NCI-H2029 (cell line): ENCODE measurements at regions not wholly inside any gene's neighbourhood (a gene's known extent, or its start where the extent isn't known, plus 50 kb on each side); places are given as distances from the start of the nearest gene placed in this dataset.

Experiments used
- DNase-seq: peaks from one replicate; lab custom pipeline; 2025; lab: John Stamatoyannopoulos, UW

DNA sequence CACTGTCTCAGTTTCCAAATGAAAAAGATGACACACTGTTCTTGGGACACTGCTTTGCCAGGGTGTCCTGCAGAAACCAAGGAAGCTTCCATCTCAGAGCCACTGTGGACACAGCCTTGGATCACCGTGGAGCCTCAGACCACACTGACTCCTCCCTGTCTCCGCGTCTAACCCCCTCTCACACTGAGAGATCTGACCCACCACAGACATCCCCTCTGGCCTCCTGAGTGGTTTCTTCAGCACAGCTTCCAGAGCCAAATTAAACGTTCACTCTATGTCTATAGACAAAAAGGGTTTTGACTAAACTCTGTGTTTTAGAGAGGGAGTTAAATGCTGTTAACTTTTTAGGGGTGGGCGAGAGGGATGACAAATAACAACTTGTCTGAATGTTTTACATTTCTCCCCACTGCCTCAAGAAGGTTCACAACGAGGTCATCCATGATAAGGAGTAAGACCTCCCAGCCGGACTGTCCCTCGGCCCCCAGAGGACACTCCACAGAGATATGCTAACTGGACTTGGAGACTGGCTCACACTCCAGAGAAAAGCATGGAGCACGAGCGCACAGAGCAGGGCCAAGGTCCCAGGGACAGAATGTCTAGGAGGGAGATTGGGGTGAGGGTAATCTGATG is 113.4 kb upstream of the PKDCC start:
- DNase-seq = no peak

DNA sequence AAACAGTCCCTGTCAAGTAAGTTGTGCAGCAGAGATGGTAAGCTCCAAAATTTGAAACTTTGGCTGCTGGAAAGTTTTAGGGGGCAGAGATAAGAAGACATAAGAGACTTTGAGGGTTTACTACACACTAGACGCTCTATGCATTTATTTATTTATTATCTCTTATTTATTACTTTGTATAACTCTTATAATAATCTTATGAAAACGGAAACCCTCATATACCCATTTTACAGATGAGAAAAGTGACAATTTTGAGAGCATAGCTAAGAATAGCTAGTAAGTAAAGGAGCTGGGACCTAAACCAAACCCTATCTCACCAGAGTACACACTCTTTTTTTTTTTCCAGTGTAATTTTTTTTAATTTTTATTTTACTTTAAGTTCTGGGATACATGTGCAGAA is 112.8 kb upstream of the PKDCC start:
- DNase-seq = no peak

DNA sequence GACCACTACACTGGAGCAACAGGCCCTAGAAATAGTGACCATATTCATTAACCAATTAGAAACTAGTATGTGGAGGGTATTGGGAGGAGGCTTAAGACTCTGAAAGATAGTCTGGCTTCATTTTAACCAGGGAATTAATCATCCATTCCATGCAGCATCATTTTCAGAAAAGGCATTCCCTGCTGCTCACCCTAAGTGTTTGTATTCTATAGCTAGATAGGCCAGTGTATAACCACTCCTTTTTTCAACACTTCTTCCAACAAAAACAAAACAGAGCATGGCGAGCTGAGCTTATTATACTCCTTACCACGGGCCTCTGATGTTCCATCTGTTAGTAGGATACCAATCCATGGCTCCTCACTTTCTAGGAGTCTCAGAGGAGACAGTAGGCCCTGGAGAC is 112.0 kb upstream of the PKDCC start:
- no peak for DNase-seq

DNA sequence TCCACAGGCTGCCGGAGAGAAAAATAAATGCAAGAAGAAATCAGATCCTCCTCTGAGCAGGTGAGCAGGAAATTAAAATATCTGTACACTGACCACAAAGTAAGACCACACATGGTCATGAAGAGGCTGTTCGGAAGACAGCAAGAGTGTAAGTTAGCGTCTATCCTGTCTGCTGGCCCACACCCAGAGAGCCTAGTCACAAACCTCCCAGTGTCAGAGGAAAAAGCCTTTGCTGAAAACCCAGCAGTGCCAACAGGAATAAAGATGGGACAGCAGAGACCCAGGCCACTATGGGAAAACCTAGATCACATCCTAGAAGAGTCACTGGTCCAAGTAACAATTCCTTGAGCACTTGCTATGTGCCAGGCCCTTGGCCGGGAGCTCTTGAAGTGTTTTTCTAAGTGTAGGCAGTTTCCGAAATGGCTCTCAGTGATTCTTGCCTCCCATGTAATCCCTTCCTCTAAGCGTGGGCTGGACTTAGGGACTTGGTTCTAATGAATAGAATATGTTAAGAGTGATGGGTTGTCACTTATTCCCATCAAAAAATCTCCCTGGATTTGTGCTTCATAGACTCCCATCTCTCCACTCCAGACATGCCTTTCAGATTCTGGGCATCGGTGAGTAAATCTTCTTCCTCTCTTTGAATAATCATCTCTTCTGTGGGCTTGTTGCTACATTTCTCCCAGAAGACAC is 110.9 kb upstream of the PKDCC start:
- DNase-seq = no peak

DNA sequence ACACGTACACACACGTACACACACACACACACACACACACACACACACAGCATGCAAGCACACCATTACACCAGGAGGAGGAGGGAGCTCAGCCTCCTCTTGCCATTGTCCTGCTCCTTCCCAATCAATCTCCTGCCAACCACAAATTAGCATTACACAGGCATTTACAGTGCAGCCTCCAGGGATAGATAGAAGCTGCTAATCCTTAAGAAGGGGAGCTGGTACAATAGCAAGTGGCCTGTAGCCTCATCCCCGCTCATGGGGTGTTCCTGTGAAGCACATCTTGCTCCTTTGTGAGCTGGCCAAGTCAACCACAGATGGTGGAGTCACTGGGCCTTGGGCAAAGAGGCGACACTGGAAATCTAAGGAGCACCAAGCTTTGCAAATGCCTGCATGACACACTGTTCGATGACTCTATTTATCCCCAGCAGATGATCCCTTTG is 110.3 kb upstream of the PKDCC start:
- DNase-seq = no peak

DNA sequence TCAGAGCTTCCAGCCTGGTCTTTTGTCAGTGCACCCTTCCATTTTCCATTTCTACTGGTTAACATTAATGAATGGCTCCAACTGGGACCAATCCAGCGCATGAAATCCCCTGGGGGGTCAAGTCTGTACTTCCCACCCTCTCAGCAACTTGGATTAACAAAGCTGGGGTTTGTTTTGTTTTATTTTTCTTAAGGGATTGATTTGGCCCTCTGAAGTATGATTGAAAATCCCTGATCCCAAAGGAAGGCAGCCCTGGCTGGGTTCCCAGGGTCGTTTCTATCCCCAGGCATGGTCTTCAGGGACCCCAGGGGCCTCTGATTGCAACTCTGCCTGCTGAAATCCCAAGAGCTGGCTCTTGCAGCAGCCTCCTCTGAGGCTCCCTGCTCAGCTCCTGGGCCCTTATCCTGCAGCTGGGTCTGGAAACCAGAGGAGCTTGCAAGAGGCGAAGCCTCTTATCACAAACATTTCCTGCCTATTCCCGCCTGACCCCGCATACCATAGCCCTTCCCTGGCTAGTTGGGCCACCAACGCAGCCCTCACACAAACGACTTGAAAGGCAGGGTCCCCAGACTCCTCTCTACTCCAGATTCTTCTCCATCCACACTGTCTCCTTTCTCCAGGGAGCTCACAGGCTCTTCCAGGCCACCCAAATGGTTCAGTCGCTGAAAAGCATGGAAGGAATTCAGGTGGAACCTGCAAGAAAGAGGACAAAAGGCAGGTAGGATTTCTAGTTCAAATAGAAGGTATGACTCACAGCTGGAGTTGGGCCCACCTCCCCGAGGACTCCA is 109.7 kb upstream of the PKDCC start:
- no peak for DNase-seq

DNA sequence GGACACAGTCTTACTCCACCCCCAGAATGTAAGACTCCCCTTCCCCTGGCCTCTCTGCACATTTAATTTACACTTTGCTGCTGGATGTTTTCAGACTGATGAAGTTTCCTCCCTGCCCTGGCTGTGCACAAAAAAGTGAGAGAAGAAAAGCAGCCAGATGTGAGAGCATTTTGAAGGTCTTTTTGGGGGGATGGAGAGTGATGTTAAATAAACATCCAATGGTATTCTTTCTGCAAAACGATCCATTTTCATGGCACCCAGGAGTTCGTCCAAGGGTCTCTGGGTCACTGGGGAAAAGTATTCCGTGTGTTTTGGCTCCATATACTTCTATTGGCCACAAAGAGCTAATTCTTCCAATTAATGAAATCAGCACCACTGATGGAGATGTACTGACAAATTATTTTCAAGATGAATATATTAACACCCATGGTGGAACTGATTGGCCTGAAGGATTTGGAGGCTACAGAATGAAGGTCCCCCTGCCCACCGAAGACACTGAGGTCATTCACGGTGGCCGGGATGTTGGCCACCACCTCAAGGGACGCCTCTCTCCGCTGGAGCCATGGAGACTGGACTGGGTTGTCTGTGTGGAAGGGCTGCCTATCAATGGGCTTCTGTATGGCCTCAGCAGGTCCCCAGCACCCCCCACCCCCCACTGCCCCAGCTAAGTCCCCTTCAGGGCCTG is 107.6 kb upstream of the PKDCC start:
- DNase-seq = no peak

DNA sequence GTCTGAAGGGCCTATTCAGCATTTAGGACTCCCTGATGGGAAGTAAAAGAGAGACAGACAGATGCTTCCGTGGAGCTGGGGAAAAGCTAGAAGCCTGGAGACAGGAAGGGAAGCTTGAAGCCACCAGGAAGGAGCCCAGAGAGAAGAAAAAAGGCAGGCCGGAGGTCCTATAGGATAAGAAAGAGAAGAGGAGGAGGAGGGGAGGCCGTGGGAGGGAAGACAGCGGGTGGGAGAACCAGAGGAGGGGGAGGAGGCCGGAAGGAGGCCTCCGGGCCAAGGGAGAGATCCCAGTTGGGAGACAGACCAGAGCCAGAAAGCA is 107.1 kb upstream of the PKDCC start:
- no peak for DNase-seq

DNA sequence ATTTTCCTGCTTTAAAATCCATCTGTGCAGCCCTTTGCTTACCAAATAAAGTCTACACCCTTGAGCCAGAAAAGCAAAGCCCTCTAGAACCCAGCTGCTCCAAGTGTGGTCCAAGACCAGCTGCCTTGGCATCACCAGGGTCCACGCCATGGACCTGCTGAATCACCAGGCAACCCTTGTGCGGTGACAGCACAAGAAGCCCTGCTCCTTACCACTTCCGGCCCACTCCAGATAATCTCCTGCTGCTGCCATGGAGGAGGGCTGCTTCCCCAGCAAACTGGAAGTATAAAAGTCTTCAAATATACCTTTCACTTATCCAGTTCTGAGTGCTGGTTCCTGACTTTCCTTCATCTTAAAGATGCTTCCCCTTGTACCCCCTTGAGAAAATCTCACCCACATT is 106.0 kb upstream of the PKDCC start:
- DNase-seq = no peak

DNA sequence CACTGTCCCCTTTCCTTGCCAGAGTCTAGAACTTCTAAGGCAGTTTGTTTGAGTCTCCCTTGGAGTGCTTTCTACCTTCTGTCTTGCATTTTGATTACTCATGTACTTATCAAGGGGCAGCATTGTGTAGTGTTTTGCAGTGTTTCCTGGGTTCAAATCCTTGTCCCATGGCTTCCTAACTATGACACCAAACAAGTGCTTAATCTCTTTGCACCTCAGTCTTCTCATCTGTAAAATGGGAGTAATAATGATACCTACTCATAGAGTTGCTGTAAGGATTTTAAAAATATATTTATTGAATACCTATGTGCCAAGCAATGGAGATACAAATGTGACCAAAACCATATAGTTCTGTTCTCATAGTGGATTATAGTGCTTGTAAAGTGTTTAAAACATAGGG is 105.5 kb upstream of the PKDCC start:
- DNase-seq = no peak

DNA sequence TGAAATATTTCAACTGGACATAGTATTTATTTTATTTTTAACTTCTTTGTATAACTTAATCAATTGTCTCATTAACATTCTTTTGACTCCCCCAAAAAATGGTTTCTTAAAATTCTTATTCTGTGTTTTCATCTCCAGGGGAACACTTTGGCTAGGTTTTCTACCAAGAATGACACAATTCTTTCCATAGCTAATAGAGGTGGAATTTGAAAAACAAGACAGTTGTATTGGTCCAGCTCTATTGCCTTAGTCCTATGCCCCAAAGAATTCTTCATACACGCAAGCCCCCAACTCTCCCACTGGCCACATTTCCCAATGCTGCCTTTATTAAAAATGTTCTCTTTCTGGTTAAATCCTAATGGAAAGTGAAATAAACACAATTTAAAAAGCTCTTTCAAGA is 104.7 kb upstream of the PKDCC start:
- no peak for DNase-seq

DNA sequence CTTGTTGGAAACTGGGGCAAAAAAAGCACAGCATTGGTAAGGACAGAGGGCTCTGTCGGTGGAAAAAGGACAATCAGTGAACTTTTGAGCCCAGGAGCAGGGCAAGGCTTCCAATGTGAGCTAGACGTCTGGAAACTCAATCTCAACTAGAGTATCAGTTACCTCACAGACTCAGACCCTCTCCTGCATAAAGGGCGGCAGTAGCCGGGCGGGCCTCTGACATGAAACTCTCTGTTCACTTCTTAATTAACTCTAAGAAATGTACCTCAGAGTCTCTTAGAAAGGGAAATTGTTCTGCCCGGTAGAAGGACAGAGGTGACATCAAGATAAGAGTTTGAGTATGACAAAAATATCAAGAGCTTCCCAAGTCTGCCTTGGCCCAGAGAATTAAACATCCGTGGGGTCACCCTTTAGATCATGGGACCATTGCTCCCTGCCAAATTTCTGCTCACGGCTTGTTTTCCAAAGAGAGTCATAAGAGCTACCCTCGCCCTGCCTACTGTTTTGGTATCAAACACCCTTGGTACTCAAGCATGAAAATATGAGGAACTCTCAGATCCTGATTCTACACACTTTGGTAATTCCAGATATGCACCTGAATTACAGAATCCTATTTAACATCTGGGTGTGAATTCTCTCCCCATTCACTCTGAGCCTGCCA is 103.5 kb upstream of the PKDCC start:
- DNase-seq = no peak

DNA sequence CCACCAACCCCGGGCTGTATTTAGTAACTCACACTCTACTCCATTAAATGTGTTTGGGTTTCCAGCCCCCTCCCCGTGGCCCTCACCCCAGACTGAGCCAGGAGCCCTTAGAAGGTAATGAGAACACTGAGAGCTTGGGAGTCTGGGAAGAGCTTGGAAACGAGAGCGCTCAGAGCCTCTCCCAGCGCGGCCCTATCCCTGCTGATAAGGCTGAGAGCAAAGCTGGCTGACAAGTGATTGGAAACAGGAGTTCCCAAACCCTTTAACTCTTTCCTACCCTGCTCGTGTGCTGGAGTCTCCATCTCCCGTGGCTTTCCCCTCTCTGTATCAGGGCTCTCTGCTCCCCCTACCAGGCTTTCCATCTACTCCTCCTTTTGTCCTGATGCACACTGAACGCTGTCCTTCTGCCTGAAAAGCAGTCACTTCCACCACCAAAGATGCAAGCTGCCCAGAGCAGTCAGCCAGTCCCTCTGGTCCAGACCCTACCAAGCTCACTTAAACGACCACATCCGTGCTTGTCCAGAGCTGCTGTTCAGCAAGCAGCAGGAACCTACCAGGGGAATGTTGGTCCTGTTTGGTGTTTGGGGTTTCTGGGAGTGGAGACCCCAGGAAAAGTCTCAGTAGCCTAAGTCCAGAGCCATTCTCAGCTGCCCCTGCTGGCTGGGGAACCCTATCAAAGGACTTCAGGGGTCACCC is 100.0 kb upstream of the PKDCC start:
- DNase-seq = no peak

DNA sequence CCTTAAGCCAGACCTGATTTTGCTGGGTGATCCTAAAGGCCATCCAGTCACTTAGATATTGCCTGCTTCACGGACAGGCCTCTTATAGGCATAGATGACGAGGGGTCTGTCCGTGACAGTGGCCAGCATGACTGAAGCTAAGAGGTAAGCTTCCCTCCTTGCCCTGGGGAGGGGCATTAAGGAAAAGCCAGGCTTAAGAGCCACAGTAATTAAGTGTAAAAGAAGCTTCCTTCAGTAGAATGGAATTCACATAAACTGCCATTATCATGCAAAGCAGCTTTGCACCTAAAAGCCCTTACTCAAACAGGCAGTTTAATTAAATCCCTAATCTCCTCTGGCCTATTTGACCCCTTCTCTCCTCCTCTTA is 99.4 kb upstream of the PKDCC start:
- DNase-seq = no peak

DNA sequence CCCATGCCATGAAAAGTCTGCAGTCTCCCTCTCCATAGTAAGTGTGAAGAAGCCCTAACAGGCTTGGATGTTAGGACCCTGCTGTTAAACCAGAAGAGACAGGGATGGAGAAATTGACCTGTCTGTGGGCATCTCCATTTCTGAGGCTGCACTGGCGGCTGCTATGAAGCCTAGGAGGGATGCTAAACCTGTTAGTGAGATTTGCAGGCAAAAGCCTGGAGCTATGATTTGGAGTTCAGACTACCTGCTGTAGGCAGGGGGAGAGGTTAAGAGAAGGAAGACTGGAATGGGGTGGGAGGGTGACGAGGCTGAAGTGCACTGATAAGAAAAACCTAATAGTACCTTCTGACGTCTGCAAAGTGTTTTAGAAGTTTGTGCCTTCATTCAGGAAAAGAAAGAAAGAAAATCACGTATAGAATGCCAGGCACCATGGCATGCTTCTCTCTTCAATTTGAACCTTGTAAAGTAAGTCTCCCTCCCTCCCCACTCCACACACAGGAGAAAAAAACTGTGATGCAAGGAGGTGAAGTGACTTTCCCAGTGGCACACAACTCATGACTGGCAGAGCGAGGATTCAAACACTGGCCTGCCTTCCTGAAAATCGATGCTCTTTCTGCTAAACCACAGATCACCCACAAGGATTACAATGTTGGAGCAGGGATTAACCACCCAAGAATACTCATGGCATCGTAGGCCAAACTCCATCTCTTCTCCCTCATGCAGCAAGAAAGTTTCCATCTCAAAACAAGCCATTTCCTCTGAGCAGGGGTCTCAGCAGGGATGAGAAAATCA is 98.5 kb upstream of the PKDCC start:
- DNase-seq = no peak

DNA sequence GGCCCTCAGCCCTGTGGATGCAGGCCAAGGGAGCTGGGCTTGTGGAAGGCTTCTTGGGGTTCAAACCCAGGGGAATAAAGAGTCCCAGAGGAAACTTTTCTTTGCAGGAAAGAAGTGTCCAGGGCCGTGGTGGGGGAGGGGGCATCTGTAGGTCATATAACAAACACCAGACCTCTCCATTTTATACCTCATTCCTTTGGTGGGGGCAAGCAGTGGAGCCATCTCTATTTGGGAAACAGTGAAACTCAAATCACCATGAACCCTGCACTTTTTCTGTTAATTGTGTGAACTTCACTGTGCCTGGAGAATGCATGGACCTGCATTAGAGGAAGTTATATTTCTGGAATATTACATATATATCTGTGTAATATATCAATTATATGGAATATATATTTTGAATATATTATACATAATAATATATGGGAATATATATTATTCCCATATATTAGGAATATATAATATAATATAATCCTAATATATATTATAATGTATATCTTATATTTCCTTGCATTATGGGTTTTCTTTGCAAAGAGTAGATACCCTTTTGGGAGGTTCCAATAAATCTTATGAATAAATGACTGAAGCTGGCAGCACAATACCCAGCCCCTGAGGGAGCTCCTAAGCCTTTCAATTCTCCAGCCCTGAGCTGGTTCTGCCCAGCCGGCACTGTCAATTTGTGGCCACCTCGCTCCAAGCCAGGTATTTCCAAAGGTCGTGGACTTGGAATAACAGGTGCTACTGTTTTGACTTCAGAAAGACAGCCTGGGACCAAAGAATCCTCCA is 97.7 kb upstream of the PKDCC start:
- DNase-seq = no peak

DNA sequence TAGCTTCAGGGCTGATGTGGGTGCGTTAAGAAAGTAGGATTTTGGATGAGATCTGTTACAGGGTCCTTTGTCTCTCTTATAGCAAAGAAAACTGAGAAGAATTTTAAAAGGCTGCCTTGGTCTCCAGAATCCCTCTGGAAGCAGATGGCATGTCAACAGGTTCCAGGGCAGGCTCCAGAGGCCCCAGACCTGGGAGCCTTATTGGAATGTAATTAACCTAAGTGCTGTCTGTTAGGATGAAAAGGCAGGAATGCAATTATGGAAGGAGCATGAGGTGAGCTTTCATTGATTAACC is 97.2 kb upstream of the PKDCC start:
- no peak for DNase-seq

DNA sequence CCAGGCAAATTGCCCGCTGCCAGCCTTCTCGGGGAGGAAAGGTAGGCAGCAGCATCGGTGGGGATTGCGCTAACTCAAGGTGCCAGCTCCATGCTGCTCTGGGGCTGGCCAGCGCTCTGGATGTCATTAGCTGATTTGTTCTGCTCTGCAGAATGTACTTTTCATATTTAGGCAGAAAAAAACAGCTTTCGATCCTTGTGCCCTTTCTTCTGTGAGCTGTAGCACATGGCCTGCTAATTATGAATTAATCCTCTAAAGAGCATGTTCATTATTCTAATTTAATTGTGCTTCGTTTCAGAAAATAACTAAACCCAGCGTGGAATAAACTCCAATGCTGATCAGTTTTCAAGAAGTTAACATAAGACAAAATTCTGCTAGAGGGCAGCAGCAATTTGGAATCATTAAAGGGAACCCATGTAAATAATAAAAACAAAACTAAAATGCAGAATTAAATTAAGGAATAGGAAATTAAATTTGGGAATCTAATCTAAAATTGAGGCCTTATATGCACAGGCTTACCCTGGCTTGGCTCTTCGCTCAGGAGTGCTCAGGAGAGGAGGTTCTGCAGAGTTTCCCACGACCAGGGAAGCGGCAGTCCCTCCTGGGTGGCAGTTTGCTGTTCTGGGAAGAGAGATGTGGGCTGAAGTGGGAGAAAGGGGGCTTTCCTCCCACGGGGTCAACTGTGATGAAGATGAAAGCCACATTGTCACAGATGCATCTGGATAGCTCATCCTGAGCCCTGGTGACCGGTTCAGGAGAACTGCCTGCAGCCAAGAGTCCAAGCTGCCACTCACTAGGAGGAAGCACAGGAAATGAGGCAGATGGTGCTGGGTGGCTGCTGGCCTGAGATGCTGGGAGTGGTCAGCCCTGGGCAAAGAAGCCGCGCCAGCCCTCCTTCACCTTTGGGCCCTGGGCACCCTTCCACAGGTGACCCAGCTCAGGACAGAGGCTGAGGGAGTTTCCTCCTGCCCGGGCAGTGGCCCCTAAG is 93.2 kb upstream of the PKDCC start:
- DNase-seq = no peak
